GM06990 (cell line): ENCODE measurements at regions not wholly inside any gene's neighbourhood (a gene's known extent, or its start where the extent isn't known, plus 50 kb on each side); places are given as distances from the start of the nearest gene placed in this dataset.

ENCODE experiments used
- DNase-seq: peaks from one replicate; pipeline ENCODE4 v3.0.0-alpha.2; 2011; ENCODE audit not compliant: insufficient read length; ENCODE audit errors: extremely low read depth
- H3K27me3 ChIP-seq: replicated peaks from 2 replicates; pipeline ENCODE4 v1.6.0; 2011; ENCODE audit warnings: low read length; ENCODE audit not compliant: control insufficient read depth, insufficient read depth
- H3K36me3 ChIP-seq: 2 replicates; pipeline ENCODE4 v1.5.1; 2011; ENCODE audit warnings: low read length; ENCODE audit not compliant: control insufficient read depth, insufficient read depth
- H3K4me3 ChIP-seq: replicated peaks from 2 replicates; pipeline ENCODE4 v1.5.1; 2011; ENCODE audit warnings: low read depth, mild to moderate bottlenecking, control low read depth, low read length
- CTCF ChIP-seq: IDR thresholded peaks from 2 replicates; pipeline ENCODE4 v1.5.1; 2011; ENCODE audit warnings: low read length, control low read depth, mild to moderate bottlenecking, inconsistent platforms; ENCODE audit not compliant: insufficient read depth, poor library complexity, severe bottlenecking

- no peak overlapping the region for H3K4me3 ChIP-seq
- TF ChIP-seq CTCF: no peak
- DNase-seq: no peak
- no peaks in the 10 kb centered on the region for H3K36me3 ChIP-seq
- no peaks in the 10 kb centered on the region for H3K27me3 ChIP-seq
These were observed 221.2 kb upstream of the ANKH start for GRCh38 chr5:15092801-15093200.

DNA sequence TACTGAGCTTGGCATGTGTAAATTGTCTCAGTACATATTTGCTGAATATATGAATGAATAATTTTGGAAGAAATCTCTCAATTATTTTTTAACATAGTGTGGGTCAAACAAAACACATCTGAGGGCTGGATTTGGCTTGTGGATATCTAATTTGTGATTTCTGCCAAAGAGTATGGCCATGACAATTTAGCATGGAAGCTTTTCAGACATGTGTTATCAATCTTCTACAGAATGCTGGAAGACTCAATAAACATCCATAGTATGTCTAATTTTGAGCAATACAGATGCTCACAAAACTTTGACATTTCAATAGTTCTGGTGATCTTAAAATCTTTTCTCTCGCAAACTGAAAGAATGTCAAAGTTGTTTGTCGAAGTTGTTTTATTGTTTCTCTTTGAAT is 214.1 kb upstream of the ANKH start:
- H3K4me3 ChIP-seq: no peak overlapping the region
- no peaks in the 10 kb centered on the region for H3K27me3 ChIP-seq
- no peak for DNase-seq
- no peaks in the 10 kb centered on the region for H3K36me3 ChIP-seq
- TF ChIP-seq CTCF: no peak

- DNase-seq: no peak
- TF ChIP-seq CTCF: no peak
- Histone ChIP-seq H3K27me3 (no peaks in the 10 kb centered on the region), H3K4me3 (no peak overlapping the region), H3K36me3 (no peaks in the 10 kb centered on the region)
These were observed 210.5 kb upstream of the ANKH start for GRCh38 chr5:15082096-15082495.

GRCh38 chr5:15080219-15080618 is 208.6 kb upstream of the ANKH start:
- Histone ChIP-seq H3K27me3 (no peaks in the 10 kb centered on the region), H3K4me3 (no peak overlapping the region), H3K36me3 (no peaks in the 10 kb centered on the region)
- no peak for TF ChIP-seq CTCF
- no peak for DNase-seq

DNA sequence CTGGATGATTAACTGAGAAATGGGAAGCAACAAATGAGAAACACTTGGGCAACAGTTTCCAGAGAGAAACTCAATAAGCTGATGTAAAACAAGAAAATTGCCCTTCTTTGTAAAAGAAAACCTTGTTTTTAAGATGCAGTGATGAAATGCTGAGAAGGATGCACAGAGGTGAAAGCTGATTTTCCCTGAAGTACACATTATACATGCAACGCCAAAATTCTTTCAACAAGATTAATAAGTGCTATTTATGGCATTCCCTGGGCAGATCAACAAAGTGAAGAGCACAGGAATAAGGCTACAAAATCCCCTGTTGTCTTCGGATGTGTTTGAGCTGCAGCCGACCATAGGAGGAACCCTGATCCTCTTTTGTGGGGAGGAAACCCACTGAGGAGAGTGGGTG is 208.0 kb upstream of the ANKH start:
- Histone ChIP-seq H3K27me3 (no peaks in the 10 kb centered on the region), H3K36me3 (no peaks in the 10 kb centered on the region), H3K4me3 (no peak overlapping the region)
- no peak for TF ChIP-seq CTCF
- no peak for DNase-seq

DNA sequence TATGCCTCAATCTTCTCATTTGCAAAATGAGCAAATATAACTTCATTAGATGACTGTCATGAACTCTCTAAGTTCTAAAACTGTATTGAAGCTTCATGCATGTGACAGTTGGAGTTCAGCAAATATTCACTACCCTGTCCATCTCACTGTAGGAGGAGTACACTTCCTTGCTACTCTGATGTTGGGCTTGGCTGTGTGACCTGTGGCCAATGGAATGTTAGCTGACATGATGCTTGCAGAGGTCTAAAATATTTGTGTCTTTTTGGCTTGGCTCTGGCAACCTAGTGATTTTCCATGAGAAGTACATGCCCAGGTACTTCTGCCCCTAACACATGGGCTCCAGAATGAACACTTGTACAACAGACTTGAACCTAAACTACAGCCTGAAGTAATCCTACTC is 203.1 kb upstream of the ANKH start:
- H3K36me3 ChIP-seq: no peaks in the 10 kb centered on the region
- H3K4me3 ChIP-seq: no peak overlapping the region
- DNase-seq: no peak
- H3K27me3 ChIP-seq: no peaks in the 10 kb centered on the region
- no peak for TF ChIP-seq CTCF
